ENCODE measurements at regions not wholly inside any gene's neighbourhood (a gene's known extent, or its start where the extent isn't known, plus 50 kb on each side); places are given as distances from the start of the nearest gene placed in this dataset.

- no peak for TF ChIP-seq CTCF (IDR thresholded peaks at IDR 0.05; ENCODE audit: low read length)
- TF ChIP-seq EZH2 (IDR thresholded peaks at IDR 0.05; ENCODE audit: borderline replicate concordance, low read length), result no peak
These were observed 56.6 kb upstream of the WNT7B start for GRCh38 chr22:46033256-46034200.

Measured in OCI-LY1 (cell line).